ENCODE measurements at regions not wholly inside any gene's neighbourhood (a gene's known extent, or its start where the extent isn't known, plus 50 kb on each side); places are given as distances from the start of the nearest gene placed in this dataset.
A peak's percentile ranks its signal among the peaks of the same experiment; 100 is the strongest.
"Not testable (repeated sequence)": the region's sequence is repeated elsewhere in the genome, so short reads cannot be mapped to it uniquely, and the experiment has no call there.

DNA sequence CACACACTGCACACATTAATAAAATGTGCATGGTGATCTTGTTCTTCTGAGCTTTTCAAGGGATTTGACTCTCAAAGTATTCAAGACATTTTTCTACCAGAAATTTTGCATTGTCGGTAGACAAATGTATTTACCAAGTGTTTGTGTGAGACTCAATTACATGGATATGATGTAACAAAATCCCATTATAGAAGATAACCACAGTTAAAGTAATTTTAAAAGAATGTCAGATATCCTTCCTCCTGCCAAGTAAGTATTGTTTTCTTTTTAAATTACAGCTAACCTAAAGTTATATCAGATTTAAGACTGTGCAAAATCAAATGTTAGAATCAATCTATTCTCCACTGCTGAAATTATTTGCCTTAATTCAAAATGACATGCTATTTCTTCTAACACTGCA lies 1344.5 kb upstream of the CHAC2 start:
- Histone ChIP-seq H3K36me3 (ENCODE audit: control insufficient read depth in 4 of 4, insufficient read depth in 4 of 4, low read length in 3 of 4) (no peaks in the 10 kb centered on the region), H3K4me3 (ENCODE audit: control insufficient read depth in 1 of 7, extremely low read depth in 1 of 7, insufficient read depth in 4 of 7, low read depth in 2 of 7, low read length in 6 of 7) (no peak overlapping the region), H3K4me1 (ENCODE audit: control extremely low read depth in 1 of 4, control insufficient read depth in 4 of 4, insufficient read depth in 4 of 4, low read length in 3 of 4) (peaks cover 0 to 3% (median under 1%) of the 10 kb centered on the region in 4 experiments), H3K27me3 (replicated peaks in 2 of 5; ENCODE audit: control insufficient read depth in 4 of 5, insufficient read depth in 5 of 5, low read length in 4 of 5) (no peaks in the 10 kb centered on the region), H3K9me3 (ENCODE audit: control extremely low read depth in 1 of 5, control insufficient read depth in 4 of 5, insufficient read depth in 2 of 5, low read depth in 1 of 5, low read length in 4 of 5) (no peaks in the 10 kb centered on the region), H3K27ac (ENCODE audit: insufficient read depth in 1 of 2, low read depth in 1 of 2, low read length in 2 of 2, poor library complexity in 1 of 2, severe bottlenecking in 2 of 2) (no peak overlapping the region)
- POLR2A ChIA-PET = no interaction called here
- CTCF ChIA-PET = no interaction called here
- DNase-seq = no peak
- WGBS (ENCODE audit: insufficient coverage) = no CpG with 5 or more reads among the region's 1 CpG

DNA sequence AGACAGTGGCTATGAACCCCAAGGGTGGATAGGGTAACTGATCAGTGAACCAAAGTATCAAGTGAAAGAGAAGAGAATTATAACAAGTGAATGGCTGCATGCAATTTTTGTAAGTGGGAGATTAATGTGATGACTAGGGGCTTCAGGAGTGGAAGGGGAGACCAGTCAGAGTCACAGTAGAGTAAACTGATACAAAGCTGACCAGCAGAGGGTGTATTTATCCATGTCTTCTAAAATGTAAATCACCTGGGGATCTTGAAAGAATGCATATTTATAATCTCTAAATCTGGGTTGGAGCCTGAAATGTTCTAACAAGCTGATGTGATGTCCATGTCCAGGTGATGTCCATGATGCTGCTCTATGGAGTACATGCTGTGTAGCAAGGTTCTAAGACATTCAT lies 1351.3 kb upstream of the CHAC2 start:
- Histone ChIP-seq H3K27me3 (replicated peaks in 2 of 5; ENCODE audit: control insufficient read depth in 4 of 5, insufficient read depth in 5 of 5, low read length in 4 of 5) (no peaks in the 10 kb centered on the region), H3K4me1 (ENCODE audit: control extremely low read depth in 1 of 4, control insufficient read depth in 4 of 4, insufficient read depth in 4 of 4, low read length in 3 of 4) (no peaks in the 10 kb centered on the region), H3K4me3 (ENCODE audit: control insufficient read depth in 1 of 7, extremely low read depth in 1 of 7, insufficient read depth in 4 of 7, low read depth in 2 of 7, low read length in 6 of 7) (no peak overlapping the region), H3K9me3 (ENCODE audit: control extremely low read depth in 1 of 5, control insufficient read depth in 4 of 5, insufficient read depth in 2 of 5, low read depth in 1 of 5, low read length in 4 of 5) (no peaks in the 10 kb centered on the region), H3K27ac (ENCODE audit: insufficient read depth in 1 of 2, low read depth in 1 of 2, low read length in 2 of 2, poor library complexity in 1 of 2, severe bottlenecking in 2 of 2) (no peak overlapping the region), H3K36me3 (ENCODE audit: control insufficient read depth in 4 of 4, insufficient read depth in 4 of 4, low read length in 3 of 4) (no peaks in the 10 kb centered on the region)
- ChIA-PET POLR2A (no interaction called here), CTCF (interaction anchor here (1.7 kb wide), 1 partner anchor 18 kb away, joined by 3 read pairs; no protein-coding TSS in a partner anchor)
- DNase-seq = peak in 1 of 3 donors; percentile 18

DNA sequence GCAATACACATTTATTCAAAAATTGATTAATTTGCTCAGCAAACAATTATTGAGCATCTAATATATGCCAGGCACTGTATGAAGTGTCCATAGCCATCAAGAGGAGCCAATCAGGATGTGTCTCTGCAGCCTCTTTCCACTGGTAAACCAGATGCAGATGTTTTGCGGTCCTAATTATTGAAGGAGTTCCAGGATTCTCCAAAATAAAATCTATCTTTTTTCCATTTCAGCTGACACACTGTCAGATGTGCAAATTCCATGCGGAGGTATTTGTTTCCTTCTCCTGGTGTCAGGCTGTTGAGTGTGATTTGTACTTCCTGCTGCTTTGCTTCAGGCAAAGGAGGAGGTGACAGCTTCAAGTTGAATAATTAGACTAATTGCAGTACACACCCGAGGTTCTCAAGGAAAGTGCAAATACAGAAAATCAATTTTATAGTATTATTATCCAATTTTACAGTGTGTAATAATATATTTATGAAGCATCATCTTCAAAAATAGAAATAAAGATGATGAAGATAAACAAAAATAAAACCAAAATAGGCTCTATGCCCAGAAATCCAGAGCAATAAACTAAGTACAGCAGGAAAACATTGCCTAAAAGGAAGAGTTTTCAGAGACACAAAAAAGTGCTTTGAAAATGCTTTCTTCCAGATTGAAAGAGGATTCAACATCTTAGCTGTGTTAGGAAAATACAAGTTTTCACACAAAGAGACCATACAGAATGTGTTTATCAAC lies 1352.9 kb upstream of the CHAC2 start:
- H3K4me3 ChIP-seq (ENCODE audit: control insufficient read depth in 1 of 7, extremely low read depth in 1 of 7, insufficient read depth in 4 of 7, low read depth in 2 of 7, low read length in 6 of 7) = no peak overlapping the region
- no CpG with 5 or more reads among the region's 3 CpGs for WGBS (ENCODE audit: insufficient coverage)
- no peak for DNase-seq
- CTCF ChIA-PET = interaction anchor here (1.7 kb wide), 1 partner anchor 16 kb away, joined by 3 read pairs; no protein-coding TSS in a partner anchor
- no peaks in the 10 kb centered on the region for H3K27me3 ChIP-seq (replicated peaks in 2 of 5; ENCODE audit: control insufficient read depth in 4 of 5, insufficient read depth in 5 of 5, low read length in 4 of 5)
- POLR2A ChIA-PET = no interaction called here
- H3K27ac ChIP-seq (ENCODE audit: insufficient read depth in 1 of 2, low read depth in 1 of 2, low read length in 2 of 2, poor library complexity in 1 of 2, severe bottlenecking in 2 of 2) = no peak overlapping the region
- no peaks in the 10 kb centered on the region for H3K4me1 ChIP-seq (ENCODE audit: control extremely low read depth in 1 of 4, control insufficient read depth in 4 of 4, insufficient read depth in 4 of 4, low read length in 3 of 4)
- no peaks in the 10 kb centered on the region for H3K36me3 ChIP-seq (ENCODE audit: control insufficient read depth in 4 of 4, insufficient read depth in 4 of 4, low read length in 3 of 4)
- H3K9me3 ChIP-seq (ENCODE audit: control extremely low read depth in 1 of 5, control insufficient read depth in 4 of 5, insufficient read depth in 2 of 5, low read depth in 1 of 5, low read length in 4 of 5) = no peaks in the 10 kb centered on the region

DNA sequence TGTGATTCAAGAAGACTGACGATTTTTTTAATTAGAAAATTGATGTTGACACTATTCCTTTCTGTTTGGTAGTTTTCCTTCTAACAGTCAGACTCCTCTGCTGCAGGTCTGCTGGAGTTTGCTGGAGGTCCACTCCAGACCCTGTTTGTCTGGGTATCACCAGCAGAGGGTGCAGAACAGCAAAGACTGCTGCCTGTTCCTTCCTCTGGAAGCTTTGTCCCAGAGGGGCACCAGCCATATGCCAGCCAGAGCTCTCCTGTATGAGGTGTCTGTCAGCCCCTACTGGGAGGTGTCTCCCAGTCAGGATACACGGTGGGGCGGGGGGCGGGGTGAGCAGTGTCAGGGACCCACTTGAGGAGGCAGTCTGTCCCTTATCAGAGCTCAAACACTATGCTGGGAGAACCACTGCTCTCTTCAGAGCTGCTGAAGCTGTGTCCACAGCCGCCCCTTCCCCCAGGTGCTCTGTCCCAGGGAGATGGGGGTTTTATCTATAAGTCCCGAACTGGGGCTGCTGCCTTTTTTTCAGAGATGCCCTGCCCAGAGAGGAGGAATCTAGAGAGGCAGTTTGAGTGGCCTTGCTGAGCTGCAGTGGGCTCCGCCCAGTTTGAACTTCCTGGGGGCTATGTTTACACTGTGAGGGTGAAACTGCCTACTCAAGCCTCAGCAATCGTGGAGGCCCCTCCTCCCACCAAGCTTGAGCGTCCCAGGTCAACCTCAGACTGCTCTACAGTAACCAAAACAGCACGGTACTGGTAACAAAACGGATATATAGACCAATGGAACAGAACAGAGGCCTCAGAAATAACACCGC lies 1358.1 kb upstream of the CHAC2 start:
- CTCF ChIA-PET = not testable (repeated sequence)

DNA sequence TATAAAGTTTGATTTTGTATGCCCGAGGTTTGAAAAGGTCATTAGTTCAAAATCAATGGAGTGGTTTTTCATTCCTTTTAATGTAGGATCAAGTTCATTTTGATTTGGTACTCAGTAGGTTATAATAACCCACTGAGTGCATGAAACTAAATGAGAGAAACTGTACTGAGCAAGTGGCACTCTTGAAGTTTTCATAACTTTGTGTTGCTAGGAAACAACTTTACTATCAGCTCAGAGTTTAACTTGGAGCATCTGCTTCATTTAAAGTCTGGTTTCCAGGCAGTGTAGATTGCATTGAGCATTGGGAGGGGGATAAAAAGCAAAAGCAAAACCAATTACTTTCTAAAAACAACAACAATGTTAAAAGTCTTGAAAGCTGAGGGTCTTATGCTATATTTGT lies 1361.6 kb upstream of the CHAC2 start:
- H3K4me1 ChIP-seq (ENCODE audit: control extremely low read depth in 1 of 4, control insufficient read depth in 4 of 4, insufficient read depth in 4 of 4, low read length in 3 of 4) = no peaks in the 10 kb centered on the region
- ChIA-PET POLR2A (no interaction called here), CTCF (no interaction called here)
- H3K27ac ChIP-seq (ENCODE audit: insufficient read depth in 1 of 2, low read depth in 1 of 2, low read length in 2 of 2, poor library complexity in 1 of 2, severe bottlenecking in 2 of 2) = no peak overlapping the region
- no peaks in the 10 kb centered on the region for H3K36me3 ChIP-seq (ENCODE audit: control insufficient read depth in 4 of 4, insufficient read depth in 4 of 4, low read length in 3 of 4)
- H3K9me3 ChIP-seq (ENCODE audit: control extremely low read depth in 1 of 5, control insufficient read depth in 4 of 5, insufficient read depth in 2 of 5, low read depth in 1 of 5, low read length in 4 of 5) = no peaks in the 10 kb centered on the region
- H3K4me3 ChIP-seq (ENCODE audit: control insufficient read depth in 1 of 7, extremely low read depth in 1 of 7, insufficient read depth in 4 of 7, low read depth in 2 of 7, low read length in 6 of 7) = no peak overlapping the region
- H3K27me3 ChIP-seq (replicated peaks in 2 of 5; ENCODE audit: control insufficient read depth in 4 of 5, insufficient read depth in 5 of 5, low read length in 4 of 5) = no peaks in the 10 kb centered on the region
- no CpG with 5 or more reads among the region's 1 CpG for WGBS (ENCODE audit: insufficient coverage)
- DNase-seq = peak in 1 of 3 donors; percentile 27

More for the DNA sequence above, 1358.1 kb upstream of the CHAC2 start:
- H3K4me1 ChIP-seq (ENCODE audit: control extremely low read depth in 1 of 4, control insufficient read depth in 4 of 4, insufficient read depth in 4 of 4, low read length in 3 of 4); H3K27ac ChIP-seq (ENCODE audit: insufficient read depth in 1 of 2, low read depth in 1 of 2, low read length in 2 of 2, poor library complexity in 1 of 2, severe bottlenecking in 2 of 2); H3K9me3 ChIP-seq (ENCODE audit: control extremely low read depth in 1 of 5, control insufficient read depth in 4 of 5, insufficient read depth in 2 of 5, low read depth in 1 of 5, low read length in 4 of 5); H3K4me3 ChIP-seq (ENCODE audit: control insufficient read depth in 1 of 7, extremely low read depth in 1 of 7, insufficient read depth in 4 of 7, low read depth in 2 of 7, low read length in 6 of 7); H3K36me3 ChIP-seq (ENCODE audit: control insufficient read depth in 4 of 4, insufficient read depth in 4 of 4, low read length in 3 of 4); H3K27me3 ChIP-seq (replicated peaks in 2 of 5; ENCODE audit: control insufficient read depth in 4 of 5, insufficient read depth in 5 of 5, low read length in 4 of 5); POLR2A ChIA-PET; DNase-seq: not testable (repeated sequence)
- WGBS (ENCODE audit: insufficient coverage) = 96% methylated on average over 7 of the region's 12 CpGs

DNA sequence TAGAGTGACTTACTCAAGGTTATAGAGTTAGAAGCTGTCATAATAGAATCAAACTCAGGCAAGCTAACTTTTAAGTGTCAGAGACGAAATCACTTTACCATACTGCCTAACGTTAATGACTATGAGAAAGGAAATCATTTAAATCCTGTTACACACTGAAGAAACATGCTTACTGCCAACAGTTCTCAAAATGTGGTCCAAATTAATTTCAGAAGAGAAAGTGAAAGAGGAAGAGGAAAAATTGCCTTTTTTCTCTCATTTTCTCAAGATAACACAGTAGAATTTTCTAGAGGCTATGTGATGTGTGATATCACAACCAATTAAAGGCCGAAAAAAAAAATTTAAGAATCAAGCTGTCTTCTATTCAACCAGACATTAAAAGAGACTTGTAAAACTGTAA lies 1362.7 kb upstream of the CHAC2 start:
- Histone ChIP-seq H3K4me1 (ENCODE audit: control extremely low read depth in 1 of 4, control insufficient read depth in 4 of 4, insufficient read depth in 4 of 4, low read length in 3 of 4) (no peaks in the 10 kb centered on the region), H3K27ac (ENCODE audit: insufficient read depth in 1 of 2, low read depth in 1 of 2, low read length in 2 of 2, poor library complexity in 1 of 2, severe bottlenecking in 2 of 2) (peak overlapping the region in 1 of 2 experiments; percentile 16), H3K27me3 (replicated peaks in 2 of 5; ENCODE audit: control insufficient read depth in 4 of 5, insufficient read depth in 5 of 5, low read length in 4 of 5) (no peaks in the 10 kb centered on the region), H3K9me3 (ENCODE audit: control extremely low read depth in 1 of 5, control insufficient read depth in 4 of 5, insufficient read depth in 2 of 5, low read depth in 1 of 5, low read length in 4 of 5) (no peaks in the 10 kb centered on the region), H3K36me3 (ENCODE audit: control insufficient read depth in 4 of 4, insufficient read depth in 4 of 4, low read length in 3 of 4) (no peaks in the 10 kb centered on the region), H3K4me3 (ENCODE audit: control insufficient read depth in 1 of 7, extremely low read depth in 1 of 7, insufficient read depth in 4 of 7, low read depth in 2 of 7, low read length in 6 of 7) (peak overlapping the region in 1 of 7 experiments; percentile 23)
- WGBS (ENCODE audit: insufficient coverage) = no CpG with 5 or more reads among the region's 3 CpGs
- POLR2A ChIA-PET = no interaction called here
- CTCF ChIA-PET = no interaction called here
- DNase-seq = peak in 2 of 3 donors; percentile 29 to 43

DNA sequence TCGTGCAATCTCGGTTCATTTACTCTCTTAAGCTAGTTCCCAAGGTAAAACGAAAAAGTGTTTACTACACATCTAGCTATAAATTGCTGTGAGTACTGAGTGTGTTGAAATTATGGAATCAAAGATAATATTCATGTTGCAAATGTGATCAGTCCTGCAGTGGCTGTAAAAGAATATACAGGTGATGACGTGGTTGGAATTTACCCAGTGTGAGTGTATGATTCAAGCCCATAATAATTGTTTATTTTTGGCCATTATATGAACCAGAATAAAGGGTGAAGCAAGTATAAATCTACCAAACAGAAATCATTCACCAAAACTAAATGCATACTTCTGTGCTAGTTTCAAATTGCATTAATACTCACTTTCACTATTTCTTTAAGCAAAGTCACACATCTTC lies 1363.6 kb upstream of the CHAC2 start:
- no peak overlapping the region for H3K27ac ChIP-seq (ENCODE audit: insufficient read depth in 1 of 2, low read depth in 1 of 2, low read length in 2 of 2, poor library complexity in 1 of 2, severe bottlenecking in 2 of 2)
- no peaks in the 10 kb centered on the region for H3K27me3 ChIP-seq (replicated peaks in 2 of 5; ENCODE audit: control insufficient read depth in 4 of 5, insufficient read depth in 5 of 5, low read length in 4 of 5)
- no peaks in the 10 kb centered on the region for H3K9me3 ChIP-seq (ENCODE audit: control extremely low read depth in 1 of 5, control insufficient read depth in 4 of 5, insufficient read depth in 2 of 5, low read depth in 1 of 5, low read length in 4 of 5)
- H3K4me1 ChIP-seq (ENCODE audit: control extremely low read depth in 1 of 4, control insufficient read depth in 4 of 4, insufficient read depth in 4 of 4, low read length in 3 of 4) = no peaks in the 10 kb centered on the region
- WGBS (ENCODE audit: insufficient coverage) = no CpG with 5 or more reads among the region's 4 CpGs
- no peak overlapping the region for H3K4me3 ChIP-seq (ENCODE audit: control insufficient read depth in 1 of 7, extremely low read depth in 1 of 7, insufficient read depth in 4 of 7, low read depth in 2 of 7, low read length in 6 of 7)
- POLR2A ChIA-PET = no interaction called here
- CTCF ChIA-PET = no interaction called here
- H3K36me3 ChIP-seq (ENCODE audit: control insufficient read depth in 4 of 4, insufficient read depth in 4 of 4, low read length in 3 of 4) = no peaks in the 10 kb centered on the region
- DNase-seq = no peak

Measured in common myeloid progenitor, CD34-positive (primary cell).